GM12878 (cell line): ENCODE measurements at regions not wholly inside any gene's neighbourhood (a gene's known extent, or its start where the extent isn't known, plus 50 kb on each side); places are given as distances from the start of the nearest gene placed in this dataset.
A peak's percentile ranks its signal among the peaks of the same experiment; 100 is the strongest.

Experiments
- ATAC-seq: fragments of 200-7000 bp; cut with Tn5 transposase; 3 replicates; pipeline ENCODE4 v1.9.1; 2020; ENCODE audit warnings: mild to moderate bottlenecking, moderate library complexity
- BruUV-seq: library from RNA; stranded (reverse); fragments of 400-500 nt; replicated peaks from 2 replicates; lab custom pipeline; 2021; lab: Mats Ljungman, UMichigan
- CTCF ChIA-PET: fragments of 300-600 bp; sonication (Branson Sonifier 250); formaldehyde crosslinking; extraction: SDS; loops from one replicate; lab custom pipeline; 2021; ENCODE audit warnings: inconsistent platforms; lab: Yijun Ruan, JAX
- POLR2A ChIA-PET: fragments of 350-600 bp; formaldehyde crosslinking; extraction: SDS; loops from one replicate; lab custom pipeline; 2021; ENCODE audit warnings: inconsistent platforms; lab: Charles Lee
- RAD21 ChIA-PET: fragments of 300-600 bp; sonication (Branson Sonifier 250); formaldehyde crosslinking; loops from one replicate; lab custom pipeline; 2023; ENCODE audit warnings: antibody characterized with exemption; ENCODE audit not compliant: unreplicated experiment; lab: Charles Lee
- SMC1A ChIA-PET: fragments of 300-600 bp; sonication (Branson Sonifier 250); formaldehyde crosslinking; loops from one replicate; lab custom pipeline; 2023; ENCODE audit not compliant: unreplicated experiment, uncharacterized antibody; lab: Charles Lee
- DNase-seq: peaks from one replicate; pipeline ENCODE4 v3.0.0-alpha.2; 2011; ENCODE audit warnings: low read depth, low spot score
- FAIRE-seq: peaks from 3 replicates; lab custom pipeline; 2011; peaks lifted over from hg19 to GRCh38; lab: Jason Lieb, UNC
- H2AFZ ChIP-seq: 2 replicates; pipeline ENCODE4 v1.6.0; 2011; ENCODE audit warnings: low read depth, low read length, control low read depth; ENCODE audit not compliant: control insufficient read depth
- H3K27ac ChIP-seq: 2 replicates; pipeline ENCODE4 v1.5.1; 2011; ENCODE audit warnings: control low read depth; ENCODE audit not compliant: control insufficient read depth, insufficient read depth
- H3K27me3 ChIP-seq, 2 experiments: replicated peaks in 1 of 2; 2 replicates each; pipeline versions ENCODE4 v1.6.0 to v1.6.1; 2011; ENCODE audit warnings: low read length in 1 of 2; ENCODE audit not compliant: control insufficient read depth in 2 of 2, insufficient read depth in 2 of 2
- H3K36me3 ChIP-seq, 2 experiments: 2 replicates each; pipeline ENCODE4 v1.5.1; 2011; ENCODE audit warnings: low read length in 1 of 2; ENCODE audit not compliant: control insufficient read depth in 2 of 2, insufficient read depth in 2 of 2
- H3K4me1 ChIP-seq: 2 replicates; pipeline ENCODE4 v1.6.1; 2011; ENCODE audit warnings: mild to moderate bottlenecking, low read length, moderate library complexity, mixed read lengths; ENCODE audit not compliant: control insufficient read depth, insufficient read depth
- H3K4me2 ChIP-seq: 2 replicates; pipeline ENCODE4 v1.6.0; 2011; ENCODE audit warnings: control low read depth; ENCODE audit not compliant: control insufficient read depth, insufficient read depth
- H3K4me3 ChIP-seq: fragments of 200-600 bp; sonication (generic); 2 replicates; pipeline ENCODE4 v1.5.1; 2016
- H3K79me2 ChIP-seq: 2 replicates; pipeline ENCODE4 v1.6.0; 2011; ENCODE audit warnings: low read length; ENCODE audit not compliant: control insufficient read depth, insufficient read depth
- H3K9ac ChIP-seq: 2 replicates; pipeline ENCODE4 v1.8.0; 2011; ENCODE audit warnings: low read length, control low read depth, mixed read lengths; ENCODE audit not compliant: control insufficient read depth, insufficient read depth
- H3K9me3 ChIP-seq: replicated peaks from 3 replicates; pipeline ENCODE4 v1.5.1; 2011; ENCODE audit warnings: mild to moderate bottlenecking, low read length; ENCODE audit not compliant: control insufficient read depth, insufficient read depth
- H4K20me1 ChIP-seq: 2 replicates; pipeline ENCODE4 v1.6.0; 2011; ENCODE audit not compliant: control insufficient read depth, insufficient read depth
- ATF3 ChIP-seq: IDR thresholded peaks from 2 replicates; pipeline ENCODE4 v1.6.1; 2011; ENCODE audit warnings: low read depth, mild to moderate bottlenecking, low read length, moderate library complexity, borderline replicate concordance; ENCODE audit errors: extremely low read depth
- BCL3 ChIP-seq: IDR thresholded peaks from 2 replicates; pipeline ENCODE4 v1.6.1; 2011; ENCODE audit warnings: borderline replicate concordance, low read depth, mild to moderate bottlenecking, moderate library complexity, low read length; ENCODE audit not compliant: insufficient read depth, poor library complexity, severe bottlenecking
- ELK1 ChIP-seq: IDR thresholded peaks from 2 replicates; pipeline ENCODE4 v1.6.1; 2012; ENCODE audit warnings: low read depth, low read length, improper control_type of control experiment
- EP300 ChIP-seq, 2 experiments: fragments of 150-350 bp in 1 of 2; IDR thresholded peaks; 2 replicates each; pipeline ENCODE4 v1.6.1; 2011 to 2012; ENCODE audit warnings: low read depth in 2 of 2, low read length in 2 of 2, borderline replicate concordance in 1 of 2, improper control_type of control experiment in 1 of 2, inconsistent platforms in 1 of 2; ENCODE audit not compliant: control insufficient read depth in 1 of 2
- JUND ChIP-seq: IDR thresholded peaks from 2 replicates; pipeline ENCODE4 v1.6.1; 2012; ENCODE audit warnings: low read depth, mild to moderate bottlenecking, low read length, improper control_type of control experiment, moderate library complexity
- NFYA ChIP-seq: IDR thresholded peaks from 2 replicates; pipeline ENCODE4 v1.6.1; 2011; ENCODE audit warnings: low read depth, mild to moderate bottlenecking, low read length, improper control_type of control experiment, borderline replicate concordance
- RAD21 ChIP-seq: IDR thresholded peaks from 2 replicates; pipeline ENCODE4 v1.6.1; 2011; ENCODE audit warnings: mild to moderate bottlenecking, low read depth, low read length, moderate library complexity; ENCODE audit not compliant: insufficient read depth
- RBBP5 ChIP-seq: fragments of 200-600 bp; sonication (generic); conservative IDR thresholded peaks from 2 replicates; pipeline ENCODE4 v1.6.1; 2016
- STAT3 ChIP-seq: IDR thresholded peaks from 2 replicates; pipeline ENCODE4 v1.6.1; 2011; ENCODE audit warnings: low read depth, low read length, improper control_type of control experiment
- SUPT20H ChIP-seq: IDR thresholded peaks from 2 replicates; pipeline ENCODE4 v1.6.1; 2011; ENCODE audit warnings: low read depth, mild to moderate bottlenecking, low read length, moderate library complexity, borderline replicate concordance; ENCODE audit not compliant: control insufficient read depth
- ZNF207 ChIP-seq: fragments of 450-650 bp; IDR thresholded peaks from 2 replicates; pipeline ENCODE4 v1.6.1; 2014; ENCODE audit warnings: antibody characterized with exemption, mild to moderate bottlenecking, borderline replicate concordance
- WGBS: methylation state at CpG from one replicate; pipeline ENCODE4 v1.1.6; 2016; ENCODE audit warnings: low lambda C conversion rate; ENCODE audit not compliant: insufficient replicate concordance, insufficient coverage; ENCODE audit errors: missing lambda C conversion rate; 5-methylcytosine and 5-hydroxymethylcytosine counted together
- in situ Hi-C: fragments of 300-500 bp; cut with MboI; formaldehyde crosslinking; loops from 9 replicates; pipeline ENCODE4 v1.14.3; 2018; ENCODE audit warnings: mixed read lengths
- intact Hi-C: fragments of 100-400 bp; cut with micrococcal nuclease; formaldehyde crosslinking; loops from one replicate; pipeline ENCODE4 v1.14.2; 2022; ENCODE audit not compliant: unreplicated experiment

GRCh38 chr1:2896824-2897223, 95.3 kb upstream of the TTC34 start:
- CTCF ChIA-PET = no interaction called here
- in situ Hi-C loops (no loop called here), intact Hi-C loops (no loop called here)
- DNase-seq (no peak), ATAC-seq (no peak), FAIRE-seq (no peak)
- TF ChIP-seq BCL3 = peak; percentile 17
- TF ChIP-seq ZNF207 = no peak
- no peak for TF ChIP-seq EP300 (IDR thresholded peaks at IDR 0.05; ENCODE audit: borderline replicate concordance in 1 of 2, control insufficient read depth in 1 of 2, low read depth in 2 of 2, low read length in 2 of 2)
- no peaks in the 10 kb centered on the region for H3K36me3 ChIP-seq
- no peaks in the 10 kb centered on the region; the same call in 2 of the 3 replicates for H3K9me3 ChIP-seq
- no peak overlapping the region for H3K9ac ChIP-seq
- H3K27ac ChIP-seq = no peak overlapping the region
- BruUV-seq = no TSS peak
- H3K27me3 ChIP-seq = no peaks in the 10 kb centered on the region
- SMC1A ChIA-PET = no interaction called here
- H2AFZ ChIP-seq = no peak overlapping the region
- H3K4me3 ChIP-seq = no peak overlapping the region
- no peaks in the 10 kb centered on the region for H3K4me1 ChIP-seq
- H3K79me2 ChIP-seq = no peaks in the 10 kb centered on the region
- POLR2A ChIA-PET = no interaction called here
- no peaks in the 10 kb centered on the region for H4K20me1 ChIP-seq
- RAD21 ChIA-PET = no interaction called here
- WGBS = 47% methylated on average over 7 of the region's 7 CpGs
- no peak overlapping the region for H3K4me2 ChIP-seq

- RAD21 ChIA-PET = no interaction called here
- 81% methylated on average over 17 of the region's 19 CpGs for WGBS
- H3K9ac ChIP-seq = no peak overlapping the region
- SMC1A ChIA-PET = no interaction called here
- no peak overlapping the region for H2AFZ ChIP-seq
- intact Hi-C loops = no loop called here
- H4K20me1 ChIP-seq = no peaks in the 10 kb centered on the region
- no peak for FAIRE-seq
- no peak for ATAC-seq
- no peaks in the 10 kb centered on the region for H3K27me3 ChIP-seq
- no TSS peak for BruUV-seq
- DNase-seq = no peak
- no peaks in the 10 kb centered on the region for H3K36me3 ChIP-seq
- no peaks in the 10 kb centered on the region for H3K4me1 ChIP-seq
- H3K4me3 ChIP-seq = no peak overlapping the region
- no peaks in the 10 kb centered on the region; the same call in 2 of the 3 replicates for H3K9me3 ChIP-seq
- POLR2A ChIA-PET = no interaction called here
- H3K79me2 ChIP-seq = no peaks in the 10 kb centered on the region
- CTCF ChIA-PET = no interaction called here
- no peak overlapping the region for H3K4me2 ChIP-seq
- in situ Hi-C loops = no loop called here
- no peak overlapping the region for H3K27ac ChIP-seq
- no peak for TF ChIP-seq ELK1
- no peak for TF ChIP-seq SUPT20H
- no peak for TF ChIP-seq ATF3
- TF ChIP-seq NFYA = no peak
- TF ChIP-seq RBBP5 = no peak
- no peak for TF ChIP-seq STAT3
- no peak for TF ChIP-seq RAD21
- no peak for TF ChIP-seq JUND
Measured at GRCh38 chr1:2903226-2903625, 101.7 kb upstream of the TTC34 start.
